WTC11 (cell line): ENCODE measurements at regions not wholly inside any gene's neighbourhood (a gene's known extent, or its start where the extent isn't known, plus 50 kb on each side); places are given as distances from the start of the nearest gene placed in this dataset.

Source experiments
- ATAC-seq: fragments of 200-7000 bp; cut with Tn5 transposase; 2 replicates; pipeline ENCODE4 v1.10.0; 2021; ENCODE audit warnings: mild to moderate bottlenecking, moderate library complexity
- CTCF ChIA-PET: fragments of 300-600 bp; sonication (Branson Sonifier 250); formaldehyde crosslinking; loops from one replicate; lab custom pipeline; 2021; ENCODE audit warnings: antibody characterized with exemption; lab: Charles Lee
- POLR2A ChIA-PET: fragments of 350-600 bp; sonication (Branson Sonifier 250); formaldehyde crosslinking; loops from one replicate; lab custom pipeline; 2021; ENCODE audit warnings: antibody characterized with exemption; lab: Charles Lee
- DNase-seq: peaks from one replicate; pipeline ENCODE4 v3.0.0; 2021; ENCODE audit warnings: low spot score
- H3K27ac Mint-ChIP-seq: 2 replicates; pipeline ENCODE4 v1.8.0; 2021; ENCODE audit warnings: mixed read lengths
- H3K27me3 Mint-ChIP-seq: 2 replicates; pipeline ENCODE4 v1.8.0; 2021; ENCODE audit warnings: low read depth, mild to moderate bottlenecking, moderate library complexity, mixed read lengths
- H3K36me3 Mint-ChIP-seq: 2 replicates; pipeline ENCODE4 v1.8.0; 2021; ENCODE audit warnings: mixed read lengths
- H3K4me1 Mint-ChIP-seq: 2 replicates; pipeline ENCODE4 v1.8.0; 2022; ENCODE audit warnings: mixed read lengths
- H3K4me3 Mint-ChIP-seq: 2 replicates; pipeline ENCODE4 v1.8.0; 2021; ENCODE audit warnings: mild to moderate bottlenecking, moderate library complexity, mixed read lengths
- H3K9me3 Mint-ChIP-seq: 2 replicates; pipeline ENCODE4 v1.8.0; 2021; ENCODE audit warnings: mixed read lengths
- ESRRA ChIP-seq: sonication (generic); formaldehyde crosslinking; IDR thresholded peaks from 2 replicates; pipeline ENCODE4 v1.8.1; 2022; ENCODE audit warnings: mild to moderate bottlenecking, missing genetic modification reagents, borderline replicate concordance
- HMGA2 ChIP-seq: fragments of 250-450 bp; sonication (Bioruptor Pico); IDR thresholded peaks from 2 replicates; pipeline ENCODE4 v1.4.0; 2021; ENCODE audit warnings: mild to moderate bottlenecking, moderate library complexity
- NFYB ChIP-seq: sonication (generic); formaldehyde crosslinking; conservative IDR thresholded peaks from 2 replicates; pipeline ENCODE4 v1.8.0; 2022; ENCODE audit warnings: low read depth, missing genetic modification reagents
- NR1H2 ChIP-seq: sonication (generic); formaldehyde crosslinking; IDR thresholded peaks from 2 replicates; pipeline ENCODE4 v1.9.0; 2021; ENCODE audit warnings: mild to moderate bottlenecking, moderate library complexity, missing genetic modification reagents
- NR2C2 ChIP-seq: sonication (generic); formaldehyde crosslinking; IDR thresholded peaks from 2 replicates; pipeline ENCODE4 v1.8.0; 2022; ENCODE audit warnings: mild to moderate bottlenecking, missing genetic modification reagents
- OVOL2 ChIP-seq: fragments of 250-450 bp; sonication (Bioruptor Pico); IDR thresholded peaks from 2 replicates; pipeline ENCODE4 v1.9.0; 2021; ENCODE audit warnings: mild to moderate bottlenecking, borderline replicate concordance
- TEAD4 ChIP-seq: sonication (generic); formaldehyde crosslinking; IDR thresholded peaks from 2 replicates; pipeline ENCODE4 v1.8.0; 2022; ENCODE audit warnings: mild to moderate bottlenecking, missing genetic modification reagents
- ZNF263 ChIP-seq: sonication (generic); formaldehyde crosslinking; IDR thresholded peaks from 2 replicates; pipeline ENCODE4 v1.8.1; 2022; ENCODE audit warnings: low read depth, mild to moderate bottlenecking, moderate library complexity, missing genetic modification reagents
- ZNF396 ChIP-seq: fragments of 250-450 bp; sonication (Bioruptor Pico); IDR thresholded peaks from 2 replicates; pipeline ENCODE4 v1.8.0; 2021; ENCODE audit warnings: mild to moderate bottlenecking, moderate library complexity, borderline replicate concordance
- TF ChIP-seq, protein P1 (sequence below): sonication (generic); formaldehyde crosslinking; IDR thresholded peaks from 2 replicates; pipeline ENCODE4 v1.8.0; 2022; ENCODE audit warnings: missing genetic modification reagents
- TF ChIP-seq, protein P2 (sequence below): sonication (generic); formaldehyde crosslinking; IDR thresholded peaks from 2 replicates; pipeline ENCODE4 v1.8.0; 2022; ENCODE audit warnings: mild to moderate bottlenecking, missing genetic modification reagents
- TF ChIP-seq, protein P3 (sequence below): sonication (generic); formaldehyde crosslinking; IDR thresholded peaks from 2 replicates; pipeline ENCODE4 v1.8.0; 2023; ENCODE audit warnings: missing genetic modification reagents, mild to moderate bottlenecking, borderline replicate concordance
- TF ChIP-seq, protein P4 (sequence below): sonication (generic); formaldehyde crosslinking; conservative IDR thresholded peaks from 2 replicates; pipeline ENCODE4 v1.8.1; 2022; ENCODE audit warnings: mild to moderate bottlenecking, missing genetic modification reagents
- TF ChIP-seq, protein P5 (sequence below): fragments of 250-450 bp; sonication (Bioruptor Pico); IDR thresholded peaks from 2 replicates; pipeline ENCODE4 v1.9.0; 2021; ENCODE audit warnings: moderate library complexity, mild to moderate bottlenecking, inconsistent platforms, borderline replicate concordance
- TF ChIP-seq, protein P6 (sequence below): sonication (generic); formaldehyde crosslinking; IDR thresholded peaks from 2 replicates; pipeline ENCODE4 v1.8.0; 2022; ENCODE audit warnings: mild to moderate bottlenecking, missing genetic modification reagents
- TF ChIP-seq, protein P7 (sequence below): fragments of 250-450 bp; sonication (Bioruptor Pico); IDR thresholded peaks from 2 replicates; pipeline ENCODE4 v2.1.2; 2022; ENCODE audit warnings: mild to moderate bottlenecking, moderate library complexity
- TF ChIP-seq, protein P8 (sequence below): sonication (generic); formaldehyde crosslinking; IDR thresholded peaks from 2 replicates; pipeline ENCODE4 v1.8.1; 2022; ENCODE audit warnings: mild to moderate bottlenecking, missing genetic modification reagents, moderate library complexity, borderline replicate concordance

DNA sequence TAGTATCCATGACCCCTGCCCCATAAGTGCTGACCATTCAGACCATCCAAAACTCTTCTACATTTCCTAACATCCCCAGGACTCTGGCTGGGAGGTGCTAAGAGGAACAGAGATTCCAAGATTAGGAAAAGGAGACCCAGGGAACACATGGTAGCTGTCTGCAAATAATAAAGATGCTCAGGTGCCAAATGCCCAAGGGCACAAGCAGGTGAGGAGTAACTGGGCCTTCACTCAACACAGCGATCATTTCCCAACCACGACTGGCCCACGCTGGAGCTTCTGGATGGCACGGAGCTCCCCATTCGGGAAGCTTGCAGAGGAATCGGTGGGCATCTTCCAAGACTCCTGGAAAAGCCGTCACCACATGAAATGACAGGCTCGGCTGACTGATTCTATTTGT is 255.9 kb upstream of the SMIM21 start (continued):
- TF ChIP-seq, protein P1, sequence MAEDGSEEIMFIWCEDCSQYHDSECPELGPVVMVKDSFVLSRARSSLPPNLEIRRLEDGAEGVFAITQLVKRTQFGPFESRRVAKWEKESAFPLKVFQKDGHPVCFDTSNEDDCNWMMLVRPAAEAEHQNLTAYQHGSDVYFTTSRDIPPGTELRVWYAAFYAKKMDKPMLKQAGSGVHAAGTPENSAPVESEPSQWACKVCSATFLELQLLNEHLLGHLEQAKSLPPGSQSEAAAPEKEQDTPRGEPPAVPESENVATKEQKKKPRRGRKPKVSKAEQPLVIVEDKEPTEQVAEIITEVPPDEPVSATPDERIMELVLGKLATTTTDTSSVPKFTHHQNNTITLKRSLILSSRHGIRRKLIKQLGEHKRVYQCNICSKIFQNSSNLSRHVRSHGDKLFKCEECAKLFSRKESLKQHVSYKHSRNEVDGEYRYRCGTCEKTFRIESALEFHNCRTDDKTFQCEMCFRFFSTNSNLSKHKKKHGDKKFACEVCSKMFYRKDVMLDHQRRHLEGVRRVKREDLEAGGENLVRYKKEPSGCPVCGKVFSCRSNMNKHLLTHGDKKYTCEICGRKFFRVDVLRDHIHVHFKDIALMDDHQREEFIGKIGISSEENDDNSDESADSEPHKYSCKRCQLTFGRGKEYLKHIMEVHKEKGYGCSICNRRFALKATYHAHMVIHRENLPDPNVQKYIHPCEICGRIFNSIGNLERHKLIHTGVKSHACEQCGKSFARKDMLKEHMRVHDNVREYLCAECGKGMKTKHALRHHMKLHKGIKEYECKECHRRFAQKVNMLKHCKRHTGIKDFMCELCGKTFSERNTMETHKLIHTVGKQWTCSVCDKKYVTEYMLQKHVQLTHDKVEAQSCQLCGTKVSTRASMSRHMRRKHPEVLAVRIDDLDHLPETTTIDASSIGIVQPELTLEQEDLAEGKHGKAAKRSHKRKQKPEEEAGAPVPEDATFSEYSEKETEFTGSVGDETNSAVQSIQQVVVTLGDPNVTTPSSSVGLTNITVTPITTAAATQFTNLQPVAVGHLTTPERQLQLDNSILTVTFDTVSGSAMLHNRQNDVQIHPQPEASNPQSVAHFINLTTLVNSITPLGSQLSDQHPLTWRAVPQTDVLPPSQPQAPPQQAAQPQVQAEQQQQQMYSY (CRISPR knock-in tag) = no peak
- TF ChIP-seq, protein P2, sequence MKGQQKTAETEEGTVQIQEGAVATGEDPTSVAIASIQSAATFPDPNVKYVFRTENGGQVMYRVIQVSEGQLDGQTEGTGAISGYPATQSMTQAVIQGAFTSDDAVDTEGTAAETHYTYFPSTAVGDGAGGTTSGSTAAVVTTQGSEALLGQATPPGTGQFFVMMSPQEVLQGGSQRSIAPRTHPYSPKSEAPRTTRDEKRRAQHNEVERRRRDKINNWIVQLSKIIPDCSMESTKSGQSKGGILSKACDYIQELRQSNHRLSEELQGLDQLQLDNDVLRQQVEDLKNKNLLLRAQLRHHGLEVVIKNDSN (CRISPR knock-in tag) = no peak
- no peak for TF ChIP-seq ESRRA (CRISPR knock-in tag)
- TF ChIP-seq, protein P3, sequence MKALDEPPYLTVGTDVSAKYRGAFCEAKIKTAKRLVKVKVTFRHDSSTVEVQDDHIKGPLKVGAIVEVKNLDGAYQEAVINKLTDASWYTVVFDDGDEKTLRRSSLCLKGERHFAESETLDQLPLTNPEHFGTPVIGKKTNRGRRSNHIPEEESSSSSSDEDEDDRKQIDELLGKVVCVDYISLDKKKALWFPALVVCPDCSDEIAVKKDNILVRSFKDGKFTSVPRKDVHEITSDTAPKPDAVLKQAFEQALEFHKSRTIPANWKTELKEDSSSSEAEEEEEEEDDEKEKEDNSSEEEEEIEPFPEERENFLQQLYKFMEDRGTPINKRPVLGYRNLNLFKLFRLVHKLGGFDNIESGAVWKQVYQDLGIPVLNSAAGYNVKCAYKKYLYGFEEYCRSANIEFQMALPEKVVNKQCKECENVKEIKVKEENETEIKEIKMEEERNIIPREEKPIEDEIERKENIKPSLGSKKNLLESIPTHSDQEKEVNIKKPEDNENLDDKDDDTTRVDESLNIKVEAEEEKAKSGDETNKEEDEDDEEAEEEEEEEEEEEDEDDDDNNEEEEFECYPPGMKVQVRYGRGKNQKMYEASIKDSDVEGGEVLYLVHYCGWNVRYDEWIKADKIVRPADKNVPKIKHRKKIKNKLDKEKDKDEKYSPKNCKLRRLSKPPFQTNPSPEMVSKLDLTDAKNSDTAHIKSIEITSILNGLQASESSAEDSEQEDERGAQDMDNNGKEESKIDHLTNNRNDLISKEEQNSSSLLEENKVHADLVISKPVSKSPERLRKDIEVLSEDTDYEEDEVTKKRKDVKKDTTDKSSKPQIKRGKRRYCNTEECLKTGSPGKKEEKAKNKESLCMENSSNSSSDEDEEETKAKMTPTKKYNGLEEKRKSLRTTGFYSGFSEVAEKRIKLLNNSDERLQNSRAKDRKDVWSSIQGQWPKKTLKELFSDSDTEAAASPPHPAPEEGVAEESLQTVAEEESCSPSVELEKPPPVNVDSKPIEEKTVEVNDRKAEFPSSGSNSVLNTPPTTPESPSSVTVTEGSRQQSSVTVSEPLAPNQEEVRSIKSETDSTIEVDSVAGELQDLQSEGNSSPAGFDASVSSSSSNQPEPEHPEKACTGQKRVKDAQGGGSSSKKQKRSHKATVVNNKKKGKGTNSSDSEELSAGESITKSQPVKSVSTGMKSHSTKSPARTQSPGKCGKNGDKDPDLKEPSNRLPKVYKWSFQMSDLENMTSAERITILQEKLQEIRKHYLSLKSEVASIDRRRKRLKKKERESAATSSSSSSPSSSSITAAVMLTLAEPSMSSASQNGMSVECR (CRISPR knock-in tag) = no peak
- TF ChIP-seq NR1H2 = no peak
- TF ChIP-seq NR2C2 = no peak
- TF ChIP-seq, protein P4, sequence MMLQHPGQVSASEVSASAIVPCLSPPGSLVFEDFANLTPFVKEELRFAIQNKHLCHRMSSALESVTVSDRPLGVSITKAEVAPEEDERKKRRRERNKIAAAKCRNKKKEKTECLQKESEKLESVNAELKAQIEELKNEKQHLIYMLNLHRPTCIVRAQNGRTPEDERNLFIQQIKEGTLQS (CRISPR knock-in tag) = no peak

DNA sequence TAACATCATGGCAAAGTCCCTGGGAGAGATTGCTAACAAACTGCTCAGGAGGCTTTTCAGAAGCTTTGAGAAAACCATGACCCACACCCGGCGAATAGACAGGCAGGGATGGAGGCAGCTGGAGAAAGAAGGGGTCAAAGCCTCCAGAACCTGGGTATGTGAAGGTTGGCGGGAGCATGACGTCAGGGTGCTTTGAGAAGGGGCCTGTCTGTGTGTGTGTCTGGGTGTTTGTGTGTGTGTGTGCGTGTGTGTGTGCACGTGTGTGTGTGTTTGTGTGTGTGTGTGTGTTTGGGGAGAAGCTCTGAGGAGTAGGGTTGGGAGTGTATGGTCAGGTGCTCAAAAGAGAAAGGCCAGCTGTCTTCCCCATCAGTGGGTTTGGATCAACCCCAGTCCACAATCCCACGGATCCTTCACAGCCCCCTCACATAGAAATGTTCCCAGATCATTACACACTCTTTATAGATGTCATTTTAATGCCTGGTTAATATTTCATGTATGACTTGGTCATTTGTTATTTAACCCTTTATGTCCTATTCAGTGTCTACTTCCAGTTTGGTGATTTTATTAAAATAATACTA is 254.1 kb upstream of the SMIM21 start:
- TF ChIP-seq, protein P5, sequence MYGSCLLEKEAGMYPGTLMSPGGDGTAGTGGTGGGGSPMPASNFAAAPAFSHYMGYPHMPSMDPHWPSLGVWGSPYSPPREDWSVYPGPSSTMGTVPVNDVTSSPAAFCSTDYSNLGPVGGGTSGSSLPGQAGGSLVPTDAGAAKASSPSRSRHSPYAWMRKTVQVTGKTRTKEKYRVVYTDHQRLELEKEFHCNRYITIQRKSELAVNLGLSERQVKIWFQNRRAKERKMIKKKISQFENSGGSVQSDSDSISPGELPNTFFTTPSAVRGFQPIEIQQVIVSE (CRISPR knock-in tag) = no peak
- Mint-ChIP-seq H3K27me3 (no peaks in the 10 kb centered on the region; the same call in 1 of the 2 replicates), H3K4me1 (peaks cover 8% of the 10 kb centered on the region), H3K27ac (no peak overlapping the region), H3K4me3 (no peak overlapping the region), H3K9me3 (no peaks in the 10 kb centered on the region), H3K36me3 (no peaks in the 10 kb centered on the region)
- CTCF ChIA-PET = no interaction called here
- POLR2A ChIA-PET = no interaction called here
- ATAC-seq (no peak), DNase-seq (no peak)

DNA sequence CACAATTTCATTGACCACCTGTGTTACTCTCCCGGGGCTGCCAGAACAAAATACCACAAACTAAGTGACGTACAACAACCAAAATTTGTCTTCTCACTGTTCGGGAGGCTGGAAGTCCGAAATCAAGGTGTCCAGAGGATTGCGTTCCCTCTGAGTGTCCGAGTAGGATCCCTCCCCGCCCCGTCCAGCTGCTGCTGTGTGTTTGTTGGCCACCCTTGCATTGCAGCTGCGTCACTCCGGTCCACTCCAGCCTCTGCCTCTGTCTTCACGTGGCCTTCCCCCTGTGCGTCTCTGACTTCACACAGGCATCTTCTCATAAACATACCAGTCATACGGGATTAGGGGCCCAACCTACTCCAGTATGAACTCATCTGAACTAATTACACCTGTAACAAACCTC is 251.8 kb upstream of the SMIM21 start:
- no peaks in the 10 kb centered on the region for H3K36me3 Mint-ChIP-seq
- ATAC-seq = no peak
- ChIA-PET CTCF (no interaction called here), POLR2A (no interaction called here)
- DNase-seq = no peak
- H3K4me1 Mint-ChIP-seq = peaks cover 8% of the 10 kb centered on the region
- H3K4me3 Mint-ChIP-seq = no peak overlapping the region
- peaks cover 5% of the 10 kb centered on the region; the same call in 1 of the 2 replicates for H3K9me3 Mint-ChIP-seq
- no peak overlapping the region for H3K27ac Mint-ChIP-seq
- H3K27me3 Mint-ChIP-seq = no peaks in the 10 kb centered on the region; the same call in 1 of the 2 replicates
- TF ChIP-seq TEAD4 (no peak), ZNF396 (no peak), NFYB (CRISPR knock-in tag) (no peak), OVOL2 (CRISPR knock-in tag) (no peak), ZNF263 (no peak), HMGA2 (CRISPR knock-in tag) (no peak)
- TF ChIP-seq, protein P2 (CRISPR knock-in tag) = no peak
- TF ChIP-seq, protein P6, sequence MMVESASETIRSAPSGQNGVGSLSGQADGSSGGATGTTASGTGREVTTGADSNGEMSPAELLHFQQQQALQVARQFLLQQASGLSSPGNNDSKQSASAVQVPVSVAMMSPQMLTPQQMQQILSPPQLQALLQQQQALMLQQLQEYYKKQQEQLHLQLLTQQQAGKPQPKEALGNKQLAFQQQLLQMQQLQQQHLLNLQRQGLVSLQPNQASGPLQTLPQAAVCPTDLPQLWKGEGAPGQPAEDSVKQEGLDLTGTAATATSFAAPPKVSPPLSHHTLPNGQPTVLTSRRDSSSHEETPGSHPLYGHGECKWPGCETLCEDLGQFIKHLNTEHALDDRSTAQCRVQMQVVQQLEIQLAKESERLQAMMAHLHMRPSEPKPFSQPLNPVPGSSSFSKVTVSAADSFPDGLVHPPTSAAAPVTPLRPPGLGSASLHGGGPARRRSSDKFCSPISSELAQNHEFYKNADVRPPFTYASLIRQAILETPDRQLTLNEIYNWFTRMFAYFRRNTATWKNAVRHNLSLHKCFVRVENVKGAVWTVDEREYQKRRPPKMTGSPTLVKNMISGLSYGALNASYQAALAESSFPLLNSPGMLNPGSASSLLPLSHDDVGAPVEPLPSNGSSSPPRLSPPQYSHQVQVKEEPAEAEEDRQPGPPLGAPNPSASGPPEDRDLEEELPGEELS = no peak
- TF ChIP-seq, protein P7, sequence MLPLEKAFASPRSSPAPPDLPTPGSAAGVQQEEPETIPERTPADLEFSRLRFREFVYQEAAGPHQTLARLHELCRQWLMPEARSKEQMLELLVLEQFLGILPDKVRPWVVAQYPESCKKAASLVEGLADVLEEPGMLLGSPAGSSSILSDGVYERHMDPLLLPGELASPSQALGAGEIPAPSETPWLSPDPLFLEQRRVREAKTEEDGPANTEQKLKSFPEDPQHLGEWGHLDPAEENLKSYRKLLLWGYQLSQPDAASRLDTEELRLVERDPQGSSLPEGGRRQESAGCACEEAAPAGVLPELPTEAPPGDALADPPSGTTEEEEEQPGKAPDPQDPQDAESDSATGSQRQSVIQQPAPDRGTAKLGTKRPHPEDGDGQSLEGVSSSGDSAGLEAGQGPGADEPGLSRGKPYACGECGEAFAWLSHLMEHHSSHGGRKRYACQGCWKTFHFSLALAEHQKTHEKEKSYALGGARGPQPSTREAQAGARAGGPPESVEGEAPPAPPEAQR = no peak
- TF ChIP-seq, protein P8, sequence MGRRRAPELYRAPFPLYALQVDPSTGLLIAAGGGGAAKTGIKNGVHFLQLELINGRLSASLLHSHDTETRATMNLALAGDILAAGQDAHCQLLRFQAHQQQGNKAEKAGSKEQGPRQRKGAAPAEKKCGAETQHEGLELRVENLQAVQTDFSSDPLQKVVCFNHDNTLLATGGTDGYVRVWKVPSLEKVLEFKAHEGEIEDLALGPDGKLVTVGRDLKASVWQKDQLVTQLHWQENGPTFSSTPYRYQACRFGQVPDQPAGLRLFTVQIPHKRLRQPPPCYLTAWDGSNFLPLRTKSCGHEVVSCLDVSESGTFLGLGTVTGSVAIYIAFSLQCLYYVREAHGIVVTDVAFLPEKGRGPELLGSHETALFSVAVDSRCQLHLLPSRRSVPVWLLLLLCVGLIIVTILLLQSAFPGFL (CRISPR knock-in tag) = no peak
